ENCODE measurements at regions not wholly inside any gene's neighbourhood (a gene's known extent, or its start where the extent isn't known, plus 50 kb on each side); places are given as distances from the start of the nearest gene placed in this dataset.

GRCh38 chr11:119802670-119803069 lies 73.7 kb upstream of the NECTIN1 start:
- H3K9me3 ChIP-seq (ENCODE audit: insufficient read depth, low read depth, low read length), result no peaks in the 10 kb centered on the region
- no peak overlapping the region for H2AFZ ChIP-seq (ENCODE audit: low read length)
- no peak overlapping the region for H3K9ac ChIP-seq (ENCODE audit: low read depth, low read length, poor library complexity, severe bottlenecking)
- TF ChIP-seq EZH2phosphoT487 (IDR thresholded peaks at IDR 0.05; ENCODE audit: borderline replicate concordance), result no peak
- TF ChIP-seq, protein P1, sequence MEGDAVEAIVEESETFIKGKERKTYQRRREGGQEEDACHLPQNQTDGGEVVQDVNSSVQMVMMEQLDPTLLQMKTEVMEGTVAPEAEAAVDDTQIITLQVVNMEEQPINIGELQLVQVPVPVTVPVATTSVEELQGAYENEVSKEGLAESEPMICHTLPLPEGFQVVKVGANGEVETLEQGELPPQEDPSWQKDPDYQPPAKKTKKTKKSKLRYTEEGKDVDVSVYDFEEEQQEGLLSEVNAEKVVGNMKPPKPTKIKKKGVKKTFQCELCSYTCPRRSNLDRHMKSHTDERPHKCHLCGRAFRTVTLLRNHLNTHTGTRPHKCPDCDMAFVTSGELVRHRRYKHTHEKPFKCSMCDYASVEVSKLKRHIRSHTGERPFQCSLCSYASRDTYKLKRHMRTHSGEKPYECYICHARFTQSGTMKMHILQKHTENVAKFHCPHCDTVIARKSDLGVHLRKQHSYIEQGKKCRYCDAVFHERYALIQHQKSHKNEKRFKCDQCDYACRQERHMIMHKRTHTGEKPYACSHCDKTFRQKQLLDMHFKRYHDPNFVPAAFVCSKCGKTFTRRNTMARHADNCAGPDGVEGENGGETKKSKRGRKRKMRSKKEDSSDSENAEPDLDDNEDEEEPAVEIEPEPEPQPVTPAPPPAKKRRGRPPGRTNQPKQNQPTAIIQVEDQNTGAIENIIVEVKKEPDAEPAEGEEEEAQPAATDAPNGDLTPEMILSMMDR (conservative IDR thresholded peaks at IDR 0.05; ENCODE audit: low read length), result no peak
- no peaks in the 10 kb centered on the region for H3K4me1 ChIP-seq (ENCODE audit: insufficient read depth, low read length, poor library complexity, severe bottlenecking)
- H3K4me3 ChIP-seq (ENCODE audit: low read length, poor library complexity, severe bottlenecking), result no peak overlapping the region
- H3F3A ChIP-seq (ENCODE audit: low read depth), result no peaks in the 10 kb centered on the region
- H3K9me2 ChIP-seq (replicated peaks; ENCODE audit: low read depth, low read length), result no peaks in the 10 kb centered on the region
- H3K36me3 ChIP-seq (ENCODE audit: insufficient read depth, low read length), result no peaks in the 10 kb centered on the region
- H3K4me2 ChIP-seq (ENCODE audit: low read depth, low read length, poor library complexity, severe bottlenecking), result no peak overlapping the region
- no peaks in the 10 kb centered on the region for H3K27me3 ChIP-seq (ENCODE audit: insufficient read depth, low read length, poor library complexity, severe bottlenecking)
- H4K20me1 ChIP-seq (ENCODE audit: insufficient read depth, low read length, poor library complexity, severe bottlenecking), result no peaks in the 10 kb centered on the region
- H3K79me2 ChIP-seq (ENCODE audit: insufficient read depth, low read length), result no peaks in the 10 kb centered on the region

GRCh38 chr11:119800619-119801018 lies 71.6 kb upstream of the NECTIN1 start:
- Histone ChIP-seq H3K27me3 (ENCODE audit: insufficient read depth, low read length, poor library complexity, severe bottlenecking) (no peaks in the 10 kb centered on the region), H3K9ac (ENCODE audit: low read depth, low read length, poor library complexity, severe bottlenecking) (no peak overlapping the region), H3K4me1 (ENCODE audit: insufficient read depth, low read length, poor library complexity, severe bottlenecking) (no peaks in the 10 kb centered on the region), H3K79me2 (ENCODE audit: insufficient read depth, low read length) (no peaks in the 10 kb centered on the region), H3K9me3 (ENCODE audit: insufficient read depth, low read depth, low read length) (no peaks in the 10 kb centered on the region), H3K4me2 (ENCODE audit: low read depth, low read length, poor library complexity, severe bottlenecking) (no peak overlapping the region), H3F3A (ENCODE audit: low read depth) (no peaks in the 10 kb centered on the region), H3K36me3 (ENCODE audit: insufficient read depth, low read length) (no peaks in the 10 kb centered on the region), H3K9me2 (replicated peaks; ENCODE audit: low read depth, low read length) (no peaks in the 10 kb centered on the region), H4K20me1 (ENCODE audit: insufficient read depth, low read length, poor library complexity, severe bottlenecking) (no peaks in the 10 kb centered on the region), H2AFZ (ENCODE audit: low read length) (no peak overlapping the region), H3K4me3 (ENCODE audit: low read length, poor library complexity, severe bottlenecking) (no peak overlapping the region)
- TF ChIP-seq, protein P1 (conservative IDR thresholded peaks at IDR 0.05; ENCODE audit: low read length), result no peak
- TF ChIP-seq EZH2phosphoT487 (IDR thresholded peaks at IDR 0.05; ENCODE audit: borderline replicate concordance), result no peak

DNA sequence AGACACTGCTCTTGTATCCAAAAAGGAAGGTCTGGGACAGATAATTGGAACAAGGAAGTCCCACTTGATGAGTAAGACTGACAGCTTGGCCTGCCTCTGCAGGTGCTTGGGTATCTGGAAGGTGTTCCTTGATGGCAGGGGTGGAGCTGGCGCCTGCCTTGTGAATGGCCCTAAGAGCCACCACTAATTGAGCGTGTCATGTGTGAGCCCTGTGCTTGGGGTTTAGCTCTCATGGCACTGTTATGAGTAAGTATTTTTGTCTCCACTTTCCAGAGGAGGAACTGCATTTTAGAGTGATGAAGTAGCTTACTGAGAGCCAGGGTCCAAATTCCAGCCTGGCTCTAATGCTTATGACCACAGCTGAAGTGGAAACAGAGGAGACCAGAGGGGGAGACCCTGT lies 71.2 kb upstream of the NECTIN1 start:
- Histone ChIP-seq H3K27me3 (ENCODE audit: insufficient read depth, low read length, poor library complexity, severe bottlenecking) (no peaks in the 10 kb centered on the region), H3K79me2 (ENCODE audit: insufficient read depth, low read length) (no peaks in the 10 kb centered on the region), H3K4me3 (ENCODE audit: low read length, poor library complexity, severe bottlenecking) (no peak overlapping the region), H2AFZ (ENCODE audit: low read length) (no peak overlapping the region), H4K20me1 (ENCODE audit: insufficient read depth, low read length, poor library complexity, severe bottlenecking) (no peaks in the 10 kb centered on the region), H3K9me3 (ENCODE audit: insufficient read depth, low read depth, low read length) (no peaks in the 10 kb centered on the region), H3K4me2 (ENCODE audit: low read depth, low read length, poor library complexity, severe bottlenecking) (no peak overlapping the region), H3K4me1 (ENCODE audit: insufficient read depth, low read length, poor library complexity, severe bottlenecking) (no peaks in the 10 kb centered on the region), H3K9me2 (replicated peaks; ENCODE audit: low read depth, low read length) (no peaks in the 10 kb centered on the region), H3K36me3 (ENCODE audit: insufficient read depth, low read length) (no peaks in the 10 kb centered on the region), H3K9ac (ENCODE audit: low read depth, low read length, poor library complexity, severe bottlenecking) (no peak overlapping the region), H3F3A (ENCODE audit: low read depth) (no peaks in the 10 kb centered on the region)
- TF ChIP-seq, protein P1 (conservative IDR thresholded peaks at IDR 0.05; ENCODE audit: low read length), result no peak
- TF ChIP-seq EZH2phosphoT487 (IDR thresholded peaks at IDR 0.05; ENCODE audit: borderline replicate concordance), result no peak

Data from Loucy (cell line).